Daoy (cell line): ENCODE measurements at regions not wholly inside any gene's neighbourhood (a gene's known extent, or its start where the extent isn't known, plus 50 kb on each side); places are given as distances from the start of the nearest gene placed in this dataset.

Source experiments
- DNase-seq: peaks from one replicate; pipeline ENCODE4 v3.0.0-alpha.2; 2015; ENCODE audit warnings: low read depth

GRCh38 chr11:70926543-70927201, 325.7 kb downstream of the SHANK2 start:
- DNase-seq: peak; percentile 45

- no peak for DNase-seq
Measured at GRCh38 chr11:70928854-70929598, 323.4 kb downstream of the SHANK2 start.

GRCh38 chr11:70930215-70930614, 322.2 kb downstream of the SHANK2 start:
- DNase-seq: no peak

GRCh38 chr11:70931430-70931829, 320.9 kb downstream of the SHANK2 start:
- no peak for DNase-seq

GRCh38 chr11:70933981-70934583, 318.3 kb downstream of the SHANK2 start:
- no peak for DNase-seq

- DNase-seq: no peak
Measured at GRCh38 chr11:70935006-70935768, 317.2 kb downstream of the SHANK2 start.

- no peak for DNase-seq
Measured at GRCh38 chr11:70942593-70942992, 309.8 kb downstream of the SHANK2 start.

- DNase-seq: no peak
Measured at GRCh38 chr11:70944141-70944540, 308.2 kb downstream of the SHANK2 start.

GRCh38 chr11:70944636-70945035, 307.7 kb downstream of the SHANK2 start:
- DNase-seq: no peak

GRCh38 chr11:70948398-70948797, 304.0 kb downstream of the SHANK2 start:
- no peak for DNase-seq

GRCh38 chr11:70948855-70949531, 303.4 kb downstream of the SHANK2 start:
- no peak for DNase-seq

- DNase-seq: no peak
Measured at GRCh38 chr11:70951139-70951804, 301.1 kb downstream of the SHANK2 start.

GRCh38 chr11:70952191-70952590, 300.2 kb downstream of the SHANK2 start:
- no peak for DNase-seq

GRCh38 chr11:70953720-70954119, 298.7 kb downstream of the SHANK2 start:
- DNase-seq: no peak

- no peak for DNase-seq
Measured at GRCh38 chr11:70954471-70954870, 297.9 kb downstream of the SHANK2 start.
